DMS79 treated with DMSO at 0.1 percent for 48 hours (cell line): ENCODE measurements at regions not wholly inside any gene's neighbourhood (a gene's known extent, or its start where the extent isn't known, plus 50 kb on each side); places are given as distances from the start of the nearest gene placed in this dataset.

Source experiments
- DNase-seq: peaks from one replicate; lab custom pipeline; 2025; lab: John Stamatoyannopoulos, UW

- no peak for DNase-seq
These were observed 94.5 kb downstream of the RDH14 start for GRCh38 chr2:18465979-18466378.

GRCh38 chr2:18464913-18465312 is 95.5 kb downstream of the RDH14 start:
- DNase-seq = no peak

GRCh38 chr2:18456026-18456425 is 104.4 kb downstream of the RDH14 start:
- DNase-seq = no peak

GRCh38 chr2:18455236-18455862 is 105.1 kb downstream of the RDH14 start:
- no peak for DNase-seq

GRCh38 chr2:18454692-18455235 is 105.7 kb downstream of the RDH14 start:
- no peak for DNase-seq

- DNase-seq = no peak
These were observed 113.7 kb downstream of the RDH14 start for GRCh38 chr2:18446715-18447114.

- no peak for DNase-seq
These were observed 114.8 kb downstream of the RDH14 start for GRCh38 chr2:18445433-18446320.

- DNase-seq = no peak
These were observed 115.6 kb downstream of the RDH14 start for GRCh38 chr2:18444806-18445205.

GRCh38 chr2:18441583-18441982 is 118.9 kb downstream of the RDH14 start:
- DNase-seq = no peak

GRCh38 chr2:18440777-18441176 is 119.7 kb downstream of the RDH14 start:
- no peak for DNase-seq

GRCh38 chr2:18440141-18440661 is 120.3 kb downstream of the RDH14 start:
- DNase-seq = no peak

- DNase-seq = no peak
These were observed 120.7 kb downstream of the RDH14 start for GRCh38 chr2:18439716-18440115.

GRCh38 chr2:18437909-18438308 is 122.5 kb downstream of the RDH14 start:
- DNase-seq = no peak

GRCh38 chr2:18436503-18437005 is 123.9 kb downstream of the RDH14 start:
- DNase-seq = no peak

GRCh38 chr2:18435426-18436037 is 124.9 kb downstream of the RDH14 start:
- peak; percentile 7 for DNase-seq

- no peak for DNase-seq
These were observed 126.6 kb downstream of the RDH14 start for GRCh38 chr2:18433872-18434271.

- no peak for DNase-seq
These were observed 127.5 kb downstream of the RDH14 start for GRCh38 chr2:18432999-18433398.

- DNase-seq = no peak
These were observed 129.3 kb downstream of the RDH14 start for GRCh38 chr2:18430996-18431748.

- no peak for DNase-seq
These were observed 131.9 kb downstream of the RDH14 start for GRCh38 chr2:18428516-18428915.

GRCh38 chr2:18427762-18428161 is 132.7 kb downstream of the RDH14 start:
- no peak for DNase-seq

- no peak for DNase-seq
These were observed 134.3 kb downstream of the RDH14 start for GRCh38 chr2:18426174-18426573.
